GM23338 (cell line): ENCODE measurements at regions not wholly inside any gene's neighbourhood (a gene's known extent, or its start where the extent isn't known, plus 50 kb on each side); places are given as distances from the start of the nearest gene placed in this dataset.

Experiments used
- ATAC-seq: fragments of 200-7000 bp; cut with Tn5 transposase; 3 replicates; pipeline ENCODE4 v1.9.1; 2020
- DNase-seq: peaks from one replicate; pipeline ENCODE4 v3.0.0-alpha.2; 2015; ENCODE audit warnings: low spot score
- H2AFZ ChIP-seq: fragments of 200-600 bp; sonication (generic); 2 replicates; pipeline ENCODE4 v1.8.0; 2016; ENCODE audit warnings: antibody characterized with exemption, mild to moderate bottlenecking, moderate library complexity
- H3F3A ChIP-seq: fragments of 200-600 bp; sonication (generic); replicated peaks from 2 replicates; pipeline ENCODE4 v1.8.0; 2017; ENCODE audit warnings: antibody characterized with exemption, mixed run types, low read depth
- H3K27ac ChIP-seq: fragments of 200-600 bp; sonication (generic); 2 replicates; pipeline ENCODE4 v1.6.1; 2016; ENCODE audit warnings: low read depth
- H3K27me3 ChIP-seq: fragments of 200-600 bp; sonication (generic); 2 replicates; pipeline ENCODE4 v1.8.0; 2016; ENCODE audit warnings: mild to moderate bottlenecking, mixed run types, moderate library complexity; ENCODE audit not compliant: insufficient read depth
- H3K36me3 ChIP-seq: fragments of 200-600 bp; sonication (generic); 2 replicates; pipeline ENCODE4 v1.8.0; 2016; ENCODE audit warnings: mild to moderate bottlenecking; ENCODE audit not compliant: insufficient read depth
- H3K4me1 ChIP-seq: fragments of 200-600 bp; sonication (generic); 2 replicates; pipeline ENCODE4 v1.8.0; 2016; ENCODE audit warnings: mild to moderate bottlenecking, moderate library complexity; ENCODE audit not compliant: insufficient read depth
- H3K4me2 ChIP-seq: fragments of 200-600 bp; sonication (generic); 2 replicates; pipeline ENCODE4 v1.7.1; 2017; ENCODE audit warnings: mixed run types
- H3K4me3 ChIP-seq: fragments of 200-600 bp; sonication (generic); 2 replicates; pipeline ENCODE4 v1.6.1; 2016; ENCODE audit warnings: mixed run types
- H3K79me2 ChIP-seq: fragments of 200-600 bp; sonication (generic); replicated peaks from 2 replicates; pipeline ENCODE4 v1.8.0; 2017; ENCODE audit warnings: mild to moderate bottlenecking; ENCODE audit not compliant: insufficient read depth
- H3K9me2 ChIP-seq: fragments of 200-600 bp; sonication (generic); 2 replicates; pipeline ENCODE4 v1.8.0; 2017; ENCODE audit not compliant: insufficient read depth
- H4K20me1 ChIP-seq: fragments of 200-600 bp; sonication (generic); replicated peaks from 2 replicates; pipeline ENCODE4 v1.8.0; 2017; ENCODE audit warnings: mild to moderate bottlenecking; ENCODE audit not compliant: insufficient read depth
- H3K27ac Mint-ChIP-seq: 2 replicates; pipeline ENCODE4 v1.8.0; 2020; ENCODE audit warnings: inconsistent platforms, mild to moderate bottlenecking, moderate library complexity, mixed read lengths
- H3K27me3 Mint-ChIP-seq: 3 replicates; pipeline ENCODE4 v1.8.0; 2022; ENCODE audit warnings: low read depth, mild to moderate bottlenecking, moderate library complexity, mixed read lengths, inconsistent platforms; ENCODE audit not compliant: insufficient read depth, poor library complexity
- H3K36me3 Mint-ChIP-seq: 3 replicates; pipeline ENCODE4 v1.8.0; 2021; ENCODE audit warnings: low read depth, mild to moderate bottlenecking, inconsistent platforms, moderate library complexity, mixed read lengths
- H3K4me1 Mint-ChIP-seq: 3 replicates; pipeline ENCODE4 v1.8.0; 2020; ENCODE audit warnings: mild to moderate bottlenecking, inconsistent platforms, mixed read lengths
- H3K4me3 Mint-ChIP-seq: 3 replicates; pipeline ENCODE4 v1.8.0; 2021; ENCODE audit warnings: moderate library complexity, mild to moderate bottlenecking, inconsistent platforms, mixed read lengths
- H3K9me3 Mint-ChIP-seq: 3 replicates; pipeline ENCODE4 v1.8.0; 2020; ENCODE audit warnings: moderate library complexity, mild to moderate bottlenecking, inconsistent platforms, mixed read lengths
- CREB1 ChIP-seq: fragments of 250-450 bp; sonication (Bioruptor Pico); IDR thresholded peaks from 2 replicates; pipeline ENCODE4 v1.5.0; 2020; ENCODE audit warnings: low read depth, mild to moderate bottlenecking, moderate library complexity
- CTCF ChIP-seq, 2 experiments: fragments of 200-600 bp in 1 of 2; sonication (generic) in 1 of 2; conservative IDR thresholded peaks; 2 replicates each; pipeline versions ENCODE4 v1.5.1 to v1.6.1; 2016 to 2017; ENCODE audit warnings: antibody characterized with exemption in 2 of 2, low read depth in 2 of 2, mild to moderate bottlenecking in 2 of 2, moderate library complexity in 1 of 2
- ETS1 ChIP-seq: IDR thresholded peaks from 2 replicates; pipeline ENCODE4 v1.6.1; 2016; ENCODE audit warnings: antibody characterized with exemption
- EZH2 ChIP-seq: fragments of 200-600 bp; sonication (generic); IDR thresholded peaks from one replicate; pipeline ENCODE4 v1.8.0; 2017; ENCODE audit warnings: antibody characterized with exemption, mild to moderate bottlenecking, low read depth; ENCODE audit not compliant: unreplicated experiment
- EZH2phosphoT487 ChIP-seq: fragments of 200-600 bp; sonication (generic); IDR thresholded peaks from one replicate; pipeline ENCODE4 v1.8.1; 2018; ENCODE audit warnings: antibody characterized with exemption; ENCODE audit not compliant: unreplicated experiment
- JUNB ChIP-seq: IDR thresholded peaks from one replicate; pipeline ENCODE4 v1.6.1; 2016; ENCODE audit warnings: antibody characterized with exemption; ENCODE audit not compliant: unreplicated experiment
- NANOG ChIP-seq: IDR thresholded peaks from 2 replicates; pipeline ENCODE4 v1.6.1; 2016; ENCODE audit warnings: antibody characterized with exemption, borderline replicate concordance
- POLR2AphosphoS5 ChIP-seq: IDR thresholded peaks from 2 replicates; pipeline ENCODE4 v1.6.1; 2016; ENCODE audit warnings: antibody characterized with exemption, low read depth
- REST ChIP-seq: IDR thresholded peaks from one replicate; pipeline ENCODE4 v1.6.1; 2018; ENCODE audit warnings: antibody characterized with exemption; ENCODE audit not compliant: unreplicated experiment
- STAT1 ChIP-seq: IDR thresholded peaks from one replicate; pipeline ENCODE4 v1.6.1; 2016; ENCODE audit warnings: antibody characterized with exemption; ENCODE audit not compliant: unreplicated experiment
- ZNF114 ChIP-seq: fragments of 250-450 bp; sonication (Bioruptor Pico); IDR thresholded peaks from 2 replicates; pipeline ENCODE4 v1.5.0; 2020; ENCODE audit warnings: mild to moderate bottlenecking, moderate library complexity
- ZNF331 ChIP-seq: fragments of 250-450 bp; sonication (Bioruptor Pico); IDR thresholded peaks from 2 replicates; pipeline ENCODE4 v1.5.0; 2020; ENCODE audit warnings: low read depth, mild to moderate bottlenecking, moderate library complexity
- ZNF462 ChIP-seq: fragments of 250-450 bp; sonication (Bioruptor Pico); IDR thresholded peaks from 2 replicates; pipeline ENCODE4 v1.5.0; 2020; ENCODE audit warnings: mild to moderate bottlenecking, moderate library complexity

GRCh38 chr20:51300104-51300503 is 242.4 kb downstream of the NFATC2 start:
- Histone ChIP-seq H4K20me1 (no peaks in the 10 kb centered on the region), H3K4me3 (no peak overlapping the region), H3K27ac (no peak overlapping the region), H3K36me3 (peaks cover 13% of the 10 kb centered on the region; the same call in 1 of the 2 replicates), H3K4me1 (peaks cover 4% of the 10 kb centered on the region; the same call in 1 of the 2 replicates), H3K79me2 (no peaks in the 10 kb centered on the region), H2AFZ (no peak overlapping the region), H3K9me2 (no peaks in the 10 kb centered on the region), H3F3A (0 out of 2 replicates have a peak, but pooled peaks cover 2% of the 10 kb centered on the region), H3K4me2 (no peak overlapping the region), H3K27me3 (no peaks in the 10 kb centered on the region)
- Mint-ChIP-seq H3K27ac (no peak overlapping the region), H3K36me3 (peaks cover 42% of the 10 kb centered on the region), H3K4me1 (peaks cover 7% of the 10 kb centered on the region), H3K4me3 (no peak overlapping the region), H3K27me3 (peaks cover 7% of the 10 kb centered on the region), H3K9me3 (peaks cover 75% of the 10 kb centered on the region)
- ATAC-seq, result no peak
- no peak for DNase-seq
- TF ChIP-seq JUNB, result no peak
- TF ChIP-seq ZNF114, result no peak
- TF ChIP-seq ZNF331 (CRISPR knock-in tag), result no peak
- TF ChIP-seq EZH2phosphoT487, result no peak
- TF ChIP-seq STAT1, result no peak
- no peak for TF ChIP-seq CREB1
- TF ChIP-seq CTCF (conservative IDR thresholded peaks at IDR 0.05; ENCODE audit: low read depth in 2 of 2), result no peak
- TF ChIP-seq POLR2AphosphoS5, result no peak
- TF ChIP-seq REST, result no peak
- no peak for TF ChIP-seq ZNF462
- TF ChIP-seq ETS1, result no peak
- TF ChIP-seq NANOG, result no peak
- TF ChIP-seq EZH2, result no peak
